Hepatocyte (in vitro differentiated cells): ENCODE measurements at regions not wholly inside any gene's neighbourhood (a gene's known extent, or its start where the extent isn't known, plus 50 kb on each side); places are given as distances from the start of the nearest gene placed in this dataset.

ENCODE experiments used
- DNase-seq: peaks from one replicate; pipeline ENCODE4 v3.0.0-alpha.2; 2016; ENCODE audit warnings: low spot score
- H2AFZ ChIP-seq: fragments of 200-600 bp; sonication (generic); 2 replicates; pipeline ENCODE4 v1.6.0; 2016; ENCODE audit warnings: antibody characterized with exemption, mild to moderate bottlenecking
- H3K27ac ChIP-seq: fragments of 200-600 bp; sonication (generic); 2 replicates; pipeline ENCODE4 v1.5.1; 2016; ENCODE audit warnings: mild to moderate bottlenecking
- H3K27me3 ChIP-seq: fragments of 200-600 bp; sonication (generic); 2 replicates; pipeline ENCODE4 v1.6.1; 2016
- H3K36me3 ChIP-seq: fragments of 200-600 bp; sonication (generic); replicated peaks from 2 replicates; pipeline ENCODE4 v1.5.1; 2016; ENCODE audit warnings: low read depth; ENCODE audit not compliant: insufficient read depth
- H3K4me1 ChIP-seq: fragments of 200-600 bp; sonication (generic); 2 replicates; pipeline ENCODE4 v1.5.1; 2016; ENCODE audit warnings: mild to moderate bottlenecking, moderate library complexity; ENCODE audit not compliant: insufficient read depth
- H3K4me2 ChIP-seq: fragments of 200-600 bp; sonication (generic); 2 replicates; pipeline ENCODE4 v1.6.0; 2016
- H3K4me3 ChIP-seq: fragments of 200-600 bp; sonication (generic); 2 replicates; pipeline ENCODE4 v1.5.1; 2016; ENCODE audit warnings: mild to moderate bottlenecking
- H3K79me2 ChIP-seq: fragments of 200-600 bp; sonication (generic); 2 replicates; pipeline ENCODE4 v1.6.0; 2017; ENCODE audit warnings: mild to moderate bottlenecking
- H3K9me2 ChIP-seq: fragments of 200-600 bp; sonication (generic); replicated peaks from 2 replicates; pipeline ENCODE4 v1.6.0; 2017; ENCODE audit warnings: mild to moderate bottlenecking; ENCODE audit not compliant: insufficient read depth
- H3K9me3 ChIP-seq: fragments of 200-600 bp; sonication (generic); 2 replicates; pipeline ENCODE4 v1.5.1; 2016; ENCODE audit warnings: low read depth, mild to moderate bottlenecking
- H4K20me1 ChIP-seq: fragments of 200-600 bp; sonication (generic); 2 replicates; pipeline ENCODE4 v1.6.0; 2016; ENCODE audit warnings: mild to moderate bottlenecking; ENCODE audit not compliant: insufficient read depth, poor library complexity, severe bottlenecking
- CTCF ChIP-seq: fragments of 200-600 bp; sonication (generic); IDR thresholded peaks from 2 replicates; pipeline ENCODE4 v1.5.1; 2016; ENCODE audit warnings: antibody characterized with exemption, mild to moderate bottlenecking; ENCODE audit not compliant: poor library complexity
- EZH2 ChIP-seq: fragments of 200-600 bp; sonication (generic); IDR thresholded peaks from 2 replicates; pipeline ENCODE4 v1.6.1; 2016; ENCODE audit warnings: antibody characterized with exemption, mild to moderate bottlenecking, borderline replicate concordance
- EZH2phosphoT487 ChIP-seq: fragments of 200-600 bp; sonication (generic); IDR thresholded peaks from one replicate; pipeline ENCODE4 v1.6.1; 2018; ENCODE audit warnings: antibody characterized with exemption, mild to moderate bottlenecking, low read depth, moderate library complexity; ENCODE audit not compliant: unreplicated experiment, severe bottlenecking
- WGBS: methylation state at CpG from one replicate; pipeline ENCODE4 v1.1.6; 2016; ENCODE audit warnings: low lambda C conversion rate; ENCODE audit errors: missing lambda C conversion rate; 5-methylcytosine and 5-hydroxymethylcytosine counted together

- no peak overlapping the region for H3K27ac ChIP-seq
- WGBS, result 88% methylated on average over 1 of the region's 1 CpG
- no peaks in the 10 kb centered on the region for H4K20me1 ChIP-seq
- DNase-seq, result no peak
- H3K4me3 ChIP-seq, result no peak overlapping the region
- H3K9me3 ChIP-seq, result no peaks in the 10 kb centered on the region
- H3K4me1 ChIP-seq, result no peaks in the 10 kb centered on the region
- H3K27me3 ChIP-seq, result no peaks in the 10 kb centered on the region
- H2AFZ ChIP-seq, result no peak overlapping the region
- H3K9me2 ChIP-seq, result no peaks in the 10 kb centered on the region
- TF ChIP-seq CTCF (no peak), EZH2phosphoT487 (no peak), EZH2 (no peak)
- H3K79me2 ChIP-seq, result no peaks in the 10 kb centered on the region
- H3K4me2 ChIP-seq, result no peak overlapping the region
- H3K36me3 ChIP-seq, result no peaks in the 10 kb centered on the region
Observed at GRCh38 chr5:145350513-145350912, 484.6 kb downstream of the PRELID2 start.

- H3K27ac ChIP-seq, result no peak overlapping the region
- no peaks in the 10 kb centered on the region for H3K9me2 ChIP-seq
- TF ChIP-seq EZH2phosphoT487 (no peak), EZH2 (no peak), CTCF (peak; percentile 63)
- DNase-seq, result peak; percentile 68
- H4K20me1 ChIP-seq, result no peaks in the 10 kb centered on the region
- H3K4me3 ChIP-seq, result no peak overlapping the region
- H3K79me2 ChIP-seq, result no peaks in the 10 kb centered on the region
- no peaks in the 10 kb centered on the region for H3K4me1 ChIP-seq
- no peaks in the 10 kb centered on the region for H3K36me3 ChIP-seq
- H3K27me3 ChIP-seq, result no peaks in the 10 kb centered on the region
- no peak overlapping the region for H3K4me2 ChIP-seq
- no peaks in the 10 kb centered on the region for H3K9me3 ChIP-seq
- WGBS, result 58% methylated on average over 4 of the region's 4 CpGs
- H2AFZ ChIP-seq, result no peak overlapping the region
Observed at GRCh38 chr5:145347026-145347616, 488.0 kb downstream of the PRELID2 start.

- TF ChIP-seq CTCF (no peak), EZH2phosphoT487 (no peak), EZH2 (no peak)
- Histone ChIP-seq H3K36me3 (no peaks in the 10 kb centered on the region), H4K20me1 (no peaks in the 10 kb centered on the region), H2AFZ (no peak overlapping the region), H3K9me2 (no peaks in the 10 kb centered on the region), H3K4me1 (no peaks in the 10 kb centered on the region), H3K27ac (no peak overlapping the region), H3K79me2 (no peaks in the 10 kb centered on the region), H3K27me3 (no peaks in the 10 kb centered on the region), H3K9me3 (no peaks in the 10 kb centered on the region), H3K4me2 (no peak overlapping the region), H3K4me3 (no peak overlapping the region)
- 93% methylated on average over 3 of the region's 3 CpGs for WGBS
- no peak for DNase-seq
Observed at GRCh38 chr5:145345511-145346287, 489.4 kb downstream of the PRELID2 start.
